ENCODE measurements at regions not wholly inside any gene's neighbourhood (a gene's known extent, or its start where the extent isn't known, plus 50 kb on each side); places are given as distances from the start of the nearest gene placed in this dataset.

DNA sequence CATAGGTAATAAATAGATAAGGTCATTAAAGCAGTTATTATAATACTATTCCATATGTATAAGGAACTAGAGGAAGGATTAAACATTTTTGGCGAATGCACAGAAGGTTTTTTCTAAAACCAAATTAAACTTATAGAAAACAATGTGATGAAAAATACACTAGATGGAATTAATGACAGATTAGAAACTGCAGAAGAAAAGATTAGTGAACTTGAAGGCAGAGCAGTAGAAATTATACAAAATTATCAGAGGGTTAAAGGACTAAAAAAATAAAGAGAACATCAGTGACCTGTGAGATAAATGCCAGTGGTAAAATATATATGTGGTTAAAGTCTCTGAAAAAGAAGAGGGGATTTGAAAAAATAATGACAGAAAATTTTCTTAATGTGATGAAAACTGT lies 74.0 kb downstream of the IGLL5 start:
- no peak for TF ChIP-seq CTCF (IDR thresholded peaks at IDR 0.05)
- TF ChIP-seq POLR2A (IDR thresholded peaks at IDR 0.05), result no peak

Measured in body of pancreas (tissue), 4 donors.